Pancreas (tissue), 10 donors: ENCODE measurements at regions not wholly inside any gene's neighbourhood (a gene's known extent, or its start where the extent isn't known, plus 50 kb on each side); places are given as distances from the start of the nearest gene placed in this dataset.

Experiments used
- ATAC-seq, 4 donors: fragments of 200-7000 bp; cut with Tn5 transposase; one replicate each; pipeline versions ENCODE4 v1.8.0 to v1.9.1; 2020; ENCODE audit warnings: mild to moderate bottlenecking in 4 of 4, moderate library complexity in 4 of 4
- DNase-seq, 6 donors: peaks; one replicate each; pipeline ENCODE4 v3.0.0-alpha.2; 2020
- FAIRE-seq: peaks from 2 replicates; lab custom pipeline; 2012; peaks lifted over from hg19 to GRCh38; lab: Jason Lieb, UNC
- H3K27ac ChIP-seq, 4 donors: fragments of 200-600 bp; sonication (generic); 1 replicate in 3 of 4; 2 replicates in 1 of 4; pipeline versions ENCODE4 v1.5.0 to v1.8.0; 2020
- H3K27me3 ChIP-seq, 4 donors: fragments of 200-600 bp; one replicate each; pipeline ENCODE4 v1.8.0; 2021
- H3K36me3 ChIP-seq, 3 donors: fragments of 200-600 bp; sonication (generic) in 1 of 3; one replicate each; pipeline versions ENCODE4 v1.5.0 to v1.8.0; 2020 to 2021
- H3K4me1 ChIP-seq, 3 donors: fragments of 200-600 bp; one replicate each; pipeline ENCODE4 v1.8.0; 2021
- H3K4me3 ChIP-seq, 4 donors: fragments of 200-600 bp; sonication (generic) in 2 of 4; one replicate each; pipeline versions ENCODE4 v1.5.0 to v1.8.0; 2020 to 2021
- H3K9me3 ChIP-seq, 4 donors: fragments of 200-600 bp; one replicate each; pipeline ENCODE4 v1.8.0; 2021
- CTCF ChIP-seq, 4 donors: fragments of 200-600 bp; sonication (generic) in 3 of 4; IDR thresholded peaks; one replicate each; pipeline versions ENCODE4 v1.5.0 to v1.8.0; 2021; ENCODE audit warnings: antibody characterized with exemption in 4 of 4
- WGBS, 2 donors: extraction: QIAGEN DNeasy Blood & Tissue Kit; methylation state at CpG; one replicate each; pipeline ENCODE4 v1.1.7; 2013; 5-methylcytosine and 5-hydroxymethylcytosine counted together
- intact Hi-C, 3 donors: fragments of 100-400 bp; cut with DNase I; formaldehyde crosslinking; loops; one replicate each; pipeline versions ENCODE4 v1.11.1 to v1.14.2; 2022
- donor health status: healthy with polysubstance abuse.
- donor health status: DM: no; HTN: no; CAD: no; lungs with moderate emphysema.
- donor health status: DM: no; HTN: no; CAD: no.
- donor health status: control.
- donor health status: control.
- donor health status: Bipolar disorder and iron deficiency.
- donor health status: DM: yes; HTN: yes; CAD: no.
- donor health status: DM: no; HTN: no; CAD: no.
- donor health status: DM: no; HTN: no; CAD: no.
- donor health status: DM: yes; HTN: yes; CAD: no.

DNA sequence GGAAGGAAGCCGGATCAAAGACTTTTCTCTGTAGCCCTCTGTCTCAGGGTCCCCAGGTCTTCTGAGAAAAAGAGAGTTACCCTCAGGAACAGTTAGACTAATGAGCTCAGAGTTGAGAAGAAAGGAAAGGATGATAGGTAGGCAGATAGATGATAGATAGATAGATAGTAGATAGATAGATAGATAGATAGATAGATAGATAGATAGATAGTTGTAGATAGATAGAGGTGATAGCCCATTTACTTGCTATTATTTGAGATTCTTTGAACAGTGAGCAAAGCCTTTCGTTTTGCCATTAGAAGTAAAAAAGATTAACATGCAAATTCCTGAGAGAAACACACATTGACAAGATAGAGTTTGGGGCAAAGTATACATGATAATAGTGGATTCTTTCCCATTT lies 86.9 kb upstream of the KIT start:
- intact Hi-C loops: no loop called here
- 49 to 53% methylated on average over 2 of the region's 2 CpGs for WGBS, 2 donors
- Histone ChIP-seq H3K36me3 (no peaks in the 10 kb centered on the region), H3K4me1 (no peaks in the 10 kb centered on the region), H3K27me3 (no peaks in the 10 kb centered on the region), H3K4me3 (no peak overlapping the region), H3K27ac (no peak overlapping the region), H3K9me3 (no peaks in the 10 kb centered on the region)
- FAIRE-seq (no peak), ATAC-seq (no peak), DNase-seq (no peak)
- no peak for TF ChIP-seq CTCF (IDR thresholded peaks at IDR 0.05)

DNA sequence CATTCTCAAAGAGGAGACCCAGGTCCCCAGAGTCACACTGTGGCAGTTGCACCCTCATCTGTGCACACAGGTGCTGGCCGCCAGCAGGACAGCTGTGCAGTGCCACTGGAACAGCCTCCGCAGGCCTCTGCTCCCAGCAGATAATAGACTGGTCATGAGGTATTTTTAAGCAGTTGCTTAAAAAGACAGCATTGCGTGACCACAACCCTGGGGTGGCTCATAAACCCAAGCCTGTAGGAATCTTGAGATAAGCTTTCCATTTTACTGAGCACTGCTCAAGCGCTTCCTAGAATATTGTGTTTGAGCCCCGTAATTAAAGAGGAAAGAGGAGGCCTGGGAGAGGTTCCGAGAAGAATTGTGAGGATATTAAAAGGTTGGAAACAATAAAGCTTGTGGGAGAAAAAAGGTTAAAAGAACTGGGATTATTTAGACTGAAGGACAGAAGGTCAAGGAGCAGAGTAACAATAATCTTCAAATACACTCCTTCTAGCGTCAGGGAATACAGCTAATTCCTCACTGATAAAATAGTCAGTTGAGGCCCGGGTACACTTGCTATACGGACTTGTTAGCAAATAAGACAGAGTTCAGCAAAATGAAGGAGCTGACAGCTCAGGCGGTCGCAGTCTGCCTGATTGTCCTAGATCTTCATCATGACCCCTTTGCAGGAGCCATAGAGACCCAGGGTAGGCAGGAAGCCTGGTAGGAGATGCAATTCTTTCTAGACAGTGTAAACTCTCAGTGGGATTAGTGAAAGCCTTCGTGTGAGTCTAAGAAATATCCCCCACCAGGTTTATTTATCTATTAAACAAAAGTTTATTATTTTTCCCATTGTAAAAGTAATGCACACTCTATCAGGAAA lies 86.2 kb upstream of the KIT start:
- no peak for DNase-seq
- intact Hi-C loops: no loop called here
- ATAC-seq: no peak
- TF ChIP-seq CTCF (IDR thresholded peaks at IDR 0.05): no peak
- Histone ChIP-seq H3K4me3 (no peak overlapping the region), H3K4me1 (no peaks in the 10 kb centered on the region), H3K27ac (no peak overlapping the region), H3K9me3 (no peaks in the 10 kb centered on the region), H3K27me3 (no peaks in the 10 kb centered on the region), H3K36me3 (no peaks in the 10 kb centered on the region)
- WGBS, 2 donors: 56 to 58% methylated on average over 12 of the region's 12 CpGs
- no peak for FAIRE-seq

DNA sequence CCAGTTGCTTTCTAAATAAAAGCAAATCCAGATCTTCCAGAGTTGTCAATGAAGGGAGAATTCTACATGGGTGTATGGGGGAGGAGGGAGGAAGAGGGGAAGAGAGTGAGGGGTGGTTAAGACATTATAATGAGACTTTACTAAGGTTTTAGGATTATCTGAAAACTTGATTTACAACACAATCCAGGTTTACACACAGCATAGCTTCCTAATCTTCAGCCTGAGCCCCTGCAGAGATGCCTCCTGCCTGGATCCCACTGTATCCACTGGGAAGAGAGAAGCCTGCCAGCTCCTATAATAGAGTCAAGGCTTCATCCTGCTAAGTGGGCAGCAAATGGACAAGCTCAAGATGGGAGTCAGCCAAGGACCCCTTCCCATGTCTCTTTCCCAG lies 85.6 kb upstream of the KIT start:
- Histone ChIP-seq H3K36me3 (no peaks in the 10 kb centered on the region), H3K27ac (no peak overlapping the region), H3K4me1 (no peaks in the 10 kb centered on the region), H3K9me3 (no peaks in the 10 kb centered on the region), H3K27me3 (no peaks in the 10 kb centered on the region), H3K4me3 (no peak overlapping the region)
- ATAC-seq (no peak), FAIRE-seq (no peak), DNase-seq (no peak)
- intact Hi-C loops: no loop called here
- no peak for TF ChIP-seq CTCF (IDR thresholded peaks at IDR 0.05)

DNA sequence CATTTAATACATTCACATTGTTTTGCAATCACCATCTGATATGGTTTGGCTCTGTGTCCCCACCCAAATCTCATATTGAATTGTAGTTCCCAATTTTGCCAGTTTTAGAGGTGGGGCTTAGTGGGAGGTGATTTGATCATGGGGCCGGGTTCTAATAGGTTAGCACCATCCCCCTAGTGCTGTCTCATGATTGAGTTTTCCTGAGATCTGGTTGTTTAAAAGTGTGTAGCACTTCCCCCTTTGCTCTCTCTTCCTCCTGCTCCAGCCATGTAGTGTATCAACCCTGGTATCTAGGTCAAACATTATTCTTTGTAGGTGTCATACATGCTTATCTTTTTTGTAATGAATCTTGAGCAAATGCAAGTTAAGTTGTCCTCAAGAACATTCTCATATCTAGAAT lies 83.3 kb upstream of the KIT start:
- ATAC-seq (no peak), FAIRE-seq (no peak), DNase-seq (no peak)
- no peak overlapping the region for H3K4me3 ChIP-seq
- no peaks in the 10 kb centered on the region for H3K4me1 ChIP-seq
- WGBS, 2 donors: 30 to 44% methylated on average over 1 of the region's 1 CpG
- intact Hi-C loops: no loop called here
- H3K36me3 ChIP-seq: no peaks in the 10 kb centered on the region
- no peaks in the 10 kb centered on the region for H3K9me3 ChIP-seq
- H3K27ac ChIP-seq: no peak overlapping the region
- H3K27me3 ChIP-seq: no peaks in the 10 kb centered on the region
- TF ChIP-seq CTCF (IDR thresholded peaks at IDR 0.05): no peak

- WGBS, 2 donors: 29 to 43% methylated on average over 2 of the region's 2 CpGs
- no peak for DNase-seq
These were observed 81.8 kb upstream of the KIT start for GRCh38 chr4:54575919-54576318.

More at GRCh38 chr4:54575919-54576318, 81.8 kb upstream of the KIT start:
- no peaks in the 10 kb centered on the region for H3K27me3 ChIP-seq
- no peaks in the 10 kb centered on the region for H3K4me1 ChIP-seq
- no peak for ATAC-seq
- intact Hi-C loops: no loop called here
- no peaks in the 10 kb centered on the region for H3K9me3 ChIP-seq
- H3K27ac ChIP-seq: no peak overlapping the region
- H3K4me3 ChIP-seq: no peak overlapping the region
- no peak for TF ChIP-seq CTCF (IDR thresholded peaks at IDR 0.05)
- H3K36me3 ChIP-seq: no peaks in the 10 kb centered on the region
- FAIRE-seq: no peak
